NCI-H524 (cell line): ENCODE measurements at regions not wholly inside any gene's neighbourhood (a gene's known extent, or its start where the extent isn't known, plus 50 kb on each side); places are given as distances from the start of the nearest gene placed in this dataset.

Experiments
- DNase-seq, 2 experiments: peaks; one replicate each; lab custom pipeline; 2025; lab: John Stamatoyannopoulos, UW

DNA sequence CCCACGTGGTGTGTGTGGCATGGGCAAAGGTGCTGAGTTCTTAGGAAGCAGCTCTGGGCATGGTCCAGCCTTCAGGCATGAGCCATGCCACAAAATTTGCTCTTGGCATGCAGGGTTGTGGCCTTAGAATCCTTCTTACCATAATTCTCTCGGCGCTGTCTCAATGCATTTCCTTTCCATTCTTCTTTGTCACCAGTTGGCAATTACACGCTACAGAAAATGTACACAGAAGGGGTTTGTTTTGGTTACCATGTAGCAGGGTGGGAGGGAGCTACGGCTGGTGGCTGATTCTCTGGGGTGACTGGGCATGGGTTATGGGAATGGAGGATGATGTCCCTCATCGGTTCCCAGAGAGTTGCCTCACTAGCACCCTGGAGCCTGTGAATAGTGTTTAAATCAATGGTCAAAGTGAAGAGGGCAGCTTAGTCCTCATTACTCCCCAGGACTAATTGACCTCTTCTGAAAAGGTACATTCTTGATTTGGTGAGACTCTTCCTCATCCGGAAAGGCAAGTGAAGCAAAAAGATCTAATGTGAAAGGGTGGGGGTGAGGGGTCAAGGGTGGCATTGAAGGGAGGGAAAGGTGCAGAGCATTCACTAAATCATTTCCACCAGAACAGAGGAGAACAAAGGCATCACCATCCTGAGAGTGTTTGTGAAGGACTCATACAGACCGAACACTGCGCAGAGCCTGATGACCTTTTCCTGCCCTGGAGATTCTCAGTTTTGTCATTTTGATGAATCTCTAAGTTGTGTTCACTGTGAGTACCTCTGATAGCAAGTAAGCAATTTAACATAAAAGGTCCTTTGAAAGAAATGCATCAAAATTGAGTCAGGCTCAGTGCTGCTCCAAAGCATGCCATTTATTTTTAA, 199.8 kb upstream of the SFRP2 start:
- no peak for DNase-seq

DNA sequence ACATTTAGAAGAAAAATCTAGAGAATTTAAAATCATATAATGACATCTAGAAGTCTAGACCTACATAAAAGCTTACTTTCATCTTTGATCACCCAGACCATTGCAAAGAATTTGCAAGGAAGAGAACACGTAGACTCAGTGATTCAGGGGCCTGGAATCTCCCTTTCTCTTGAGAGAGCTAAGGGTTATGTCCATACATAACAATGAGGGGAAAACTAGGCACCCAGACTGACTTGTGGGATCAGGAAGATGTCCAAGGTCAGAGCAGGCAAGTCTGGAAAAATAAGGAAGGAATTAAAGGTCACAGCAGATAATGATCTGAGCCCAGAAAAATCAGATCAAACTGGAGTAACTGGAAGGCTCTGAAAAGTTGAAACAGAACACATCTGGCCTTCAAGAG, 198.4 kb upstream of the SFRP2 start:
- no peak for DNase-seq

DNA sequence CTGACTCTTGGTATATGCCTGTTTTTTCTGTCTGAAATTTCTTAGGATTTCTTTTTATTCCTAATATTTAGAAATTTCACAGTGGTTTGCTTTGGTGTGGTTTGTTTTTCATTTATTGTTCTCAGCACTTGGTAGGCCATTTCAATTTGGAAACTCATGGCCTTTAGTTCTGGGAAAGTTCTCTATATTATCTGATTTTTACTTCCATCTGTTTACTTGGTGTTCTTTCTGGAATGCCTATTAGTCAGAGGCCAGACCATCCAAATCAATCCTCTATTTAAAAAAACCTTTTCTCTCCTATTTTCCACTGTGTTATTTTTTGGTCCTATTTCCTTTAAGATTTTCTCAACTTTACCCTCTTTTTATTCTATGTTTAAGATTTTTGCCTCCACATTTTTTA, 188.1 kb upstream of the SFRP2 start:
- no peak for DNase-seq

- DNase-seq: no peak
Measured at GRCh38 chr4:153974452-153974851, 185.6 kb upstream of the SFRP2 start.

GRCh38 chr4:153973942-153974341, 185.1 kb upstream of the SFRP2 start:
- no peak for DNase-seq

- no peak for DNase-seq
Measured at GRCh38 chr4:153971899-153972298, 183.0 kb upstream of the SFRP2 start.

DNA sequence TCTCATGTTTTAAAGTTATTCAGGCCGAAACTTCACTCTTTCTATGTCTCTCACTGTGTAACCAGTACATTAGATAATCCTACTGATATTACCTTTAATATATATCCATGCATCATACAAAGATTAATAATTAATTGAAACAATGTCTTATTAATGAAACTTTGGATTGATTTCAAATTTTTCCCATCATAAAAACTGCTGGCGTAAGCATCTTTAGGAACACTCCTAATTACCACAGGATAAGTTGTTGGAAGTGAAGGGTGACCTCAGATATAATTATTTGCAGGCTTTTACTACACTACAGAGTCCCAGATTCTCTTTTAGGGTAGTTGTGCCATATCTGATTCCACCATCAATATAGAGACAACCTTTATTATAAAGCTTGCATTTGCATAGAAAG, 181.3 kb upstream of the SFRP2 start:
- no peak for DNase-seq

GRCh38 chr4:153969542-153969941, 180.7 kb upstream of the SFRP2 start:
- DNase-seq: no peak

DNA sequence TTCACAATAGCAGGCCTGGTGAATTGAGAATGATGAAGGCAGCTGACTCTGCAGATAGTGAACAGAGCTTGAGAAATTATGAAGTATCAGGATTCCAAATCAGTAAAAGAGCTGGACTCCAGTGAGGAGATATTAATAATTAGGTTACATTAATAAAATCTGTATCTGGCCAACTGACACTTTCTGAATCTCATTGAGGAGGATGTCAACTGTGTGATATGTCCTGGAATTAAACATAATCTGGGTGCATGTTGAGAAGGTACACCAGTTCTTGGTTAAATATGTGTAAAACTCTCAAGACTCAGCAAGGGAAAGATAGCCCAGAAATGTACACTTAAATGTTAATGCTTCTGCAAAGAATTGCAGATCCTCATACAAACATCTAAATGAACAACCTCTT, 177.8 kb upstream of the SFRP2 start:
- no peak for DNase-seq

DNA sequence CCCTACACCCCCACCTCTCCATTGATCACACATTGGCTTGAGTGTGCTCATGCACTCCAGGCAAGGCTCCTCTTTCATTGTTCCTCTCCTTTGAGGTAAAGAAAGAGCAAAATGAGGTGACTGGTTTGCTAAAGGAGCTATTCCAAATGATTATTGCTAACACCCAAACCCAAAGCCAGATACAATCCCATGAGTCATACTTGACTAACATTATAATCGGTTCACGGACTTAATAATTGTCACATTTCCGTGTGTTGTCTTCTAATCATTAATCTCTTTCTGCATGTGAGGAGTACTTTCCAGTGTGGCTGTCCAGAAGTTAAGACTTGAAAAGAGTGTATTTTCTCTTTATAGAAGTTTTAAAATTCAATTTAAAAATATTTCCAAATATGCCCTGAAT, 174.3 kb upstream of the SFRP2 start:
- DNase-seq: no peak

DNA sequence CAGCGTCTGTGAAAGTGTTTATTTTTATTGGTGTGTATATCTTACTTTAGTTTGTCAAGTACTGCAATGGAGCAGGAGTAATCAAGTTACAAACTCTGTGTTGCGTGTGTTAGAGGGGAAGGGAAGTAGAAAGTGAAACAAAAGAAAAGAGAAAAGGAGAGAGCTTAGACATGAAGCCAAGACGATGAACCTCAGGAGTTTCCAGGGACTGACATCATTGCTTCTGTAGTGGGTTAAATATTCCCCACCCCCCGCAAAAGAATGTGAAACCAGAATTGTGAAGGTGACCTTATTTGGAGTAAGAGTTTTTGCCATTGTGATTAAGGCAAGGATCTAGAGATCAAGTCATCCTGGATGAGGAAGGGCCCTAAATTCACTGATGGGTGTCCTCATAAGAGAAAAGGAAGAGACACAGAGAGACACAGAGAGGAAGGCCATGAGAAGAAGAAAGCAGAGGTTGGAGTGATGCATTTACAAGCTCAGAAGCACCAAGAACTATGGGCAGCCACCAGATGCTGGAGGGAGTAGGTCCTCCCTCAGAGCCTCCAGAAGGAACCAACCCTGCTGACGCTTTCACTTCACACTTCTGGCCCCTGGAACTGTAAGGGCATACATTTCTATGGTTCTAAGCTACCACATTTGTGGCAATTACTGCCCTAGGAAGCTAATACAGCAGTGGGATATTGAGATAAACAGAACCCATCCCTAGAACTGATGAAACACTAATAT, 173.6 kb upstream of the SFRP2 start:
- DNase-seq: no peak

DNA sequence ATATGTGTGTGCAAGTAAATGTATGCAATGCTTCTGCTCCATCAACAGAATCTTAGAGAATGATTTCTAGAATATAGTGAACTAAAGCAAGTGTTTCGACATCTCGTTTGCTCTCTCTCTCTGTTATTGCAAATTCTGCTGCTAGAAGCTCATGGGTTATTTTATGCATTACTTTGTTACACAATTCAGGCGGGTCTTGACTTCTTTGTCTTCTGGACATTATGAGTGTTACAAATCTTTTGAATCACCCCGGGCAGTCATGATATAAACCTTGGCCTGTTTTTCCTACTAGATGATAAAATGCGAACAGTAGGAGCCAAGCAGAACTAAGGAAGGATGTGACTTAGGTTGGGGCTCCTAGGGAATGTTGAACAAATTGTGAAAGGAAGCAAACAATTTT, 166.4 kb upstream of the SFRP2 start:
- no peak for DNase-seq

DNA sequence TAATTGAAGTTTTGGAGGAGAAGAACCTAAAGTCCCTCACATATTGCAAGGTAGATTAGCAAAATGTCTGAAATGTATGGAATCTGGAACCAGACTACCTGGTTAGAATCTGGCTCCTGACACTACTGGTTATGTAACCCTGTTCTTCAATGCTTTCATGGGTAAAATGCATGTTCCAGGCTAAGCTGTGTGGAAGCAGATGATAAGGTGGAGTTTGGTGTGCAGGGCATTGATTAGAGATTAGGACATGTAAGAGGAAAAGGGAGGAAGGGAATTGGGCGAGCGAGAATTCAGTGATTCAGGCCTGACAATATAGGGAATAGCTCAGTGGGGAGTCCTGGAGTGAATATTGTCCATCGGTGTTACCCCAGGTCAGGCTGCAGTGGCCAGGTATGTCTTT, 165.8 kb upstream of the SFRP2 start:
- DNase-seq: no peak

GRCh38 chr4:153950100-153950979, 161.5 kb upstream of the SFRP2 start:
- no peak for DNase-seq

DNA sequence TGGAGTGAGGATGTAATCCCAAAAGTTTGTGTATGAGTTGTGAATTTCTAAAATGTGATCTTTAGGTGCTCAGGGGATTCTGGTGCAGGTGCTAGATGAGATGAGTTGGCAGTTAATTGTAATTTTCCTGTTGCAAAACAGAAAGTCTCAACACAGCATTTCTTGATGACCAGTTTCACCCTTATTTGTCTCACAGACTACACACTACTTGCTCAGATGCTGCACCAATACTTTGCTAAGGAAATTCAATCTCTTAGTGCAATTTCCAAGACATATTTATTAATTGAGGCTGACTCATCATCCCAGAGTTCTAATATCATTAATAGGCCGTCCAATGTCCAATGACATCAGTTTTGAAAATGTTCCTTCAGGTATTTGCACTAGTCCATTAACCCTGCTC, 159.2 kb upstream of the SFRP2 start:
- no peak for DNase-seq

DNA sequence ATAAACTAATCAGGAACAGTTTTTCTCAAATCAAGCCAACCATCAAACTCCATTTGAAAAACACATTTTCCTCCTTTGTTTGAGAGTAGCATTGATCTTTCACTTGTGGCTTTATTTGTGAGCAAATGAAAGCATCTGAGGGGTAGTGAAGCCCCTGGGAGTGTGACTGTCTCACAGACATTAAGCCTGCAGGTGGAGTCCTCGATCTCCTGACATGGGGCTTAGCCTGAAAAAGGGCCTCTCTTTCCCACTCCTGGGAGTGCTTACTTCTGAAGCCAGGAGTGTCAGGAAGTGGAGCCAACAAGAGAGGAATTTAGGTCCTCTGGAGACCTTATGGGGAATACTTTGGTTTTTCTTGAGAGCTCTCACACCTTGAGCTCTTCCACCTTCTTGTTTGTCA, 158.2 kb upstream of the SFRP2 start:
- DNase-seq: no peak

DNA sequence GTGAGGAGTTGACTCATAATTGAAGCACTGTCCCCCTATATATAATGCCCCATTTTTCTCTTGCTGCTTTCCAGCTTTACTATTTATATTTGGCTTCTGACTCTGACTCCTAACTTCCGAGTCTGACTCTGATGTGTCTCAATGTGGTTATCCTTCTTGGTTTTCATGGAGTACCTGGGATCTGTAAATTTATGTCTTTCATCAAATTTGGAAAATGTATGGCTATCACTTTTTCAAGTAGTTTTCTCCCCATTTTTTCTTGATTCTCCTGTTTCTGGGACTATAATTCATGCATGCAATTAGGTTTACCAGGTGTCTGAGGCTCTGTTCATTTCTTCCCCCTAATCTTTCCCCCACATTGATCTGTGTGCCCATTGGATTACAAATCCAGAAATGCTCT, 156.8 kb upstream of the SFRP2 start:
- no peak for DNase-seq

- DNase-seq: no peak
Measured at GRCh38 chr4:153943738-153944415, 155.0 kb upstream of the SFRP2 start.

GRCh38 chr4:153940916-153941315, 152.0 kb upstream of the SFRP2 start:
- no peak for DNase-seq

DNA sequence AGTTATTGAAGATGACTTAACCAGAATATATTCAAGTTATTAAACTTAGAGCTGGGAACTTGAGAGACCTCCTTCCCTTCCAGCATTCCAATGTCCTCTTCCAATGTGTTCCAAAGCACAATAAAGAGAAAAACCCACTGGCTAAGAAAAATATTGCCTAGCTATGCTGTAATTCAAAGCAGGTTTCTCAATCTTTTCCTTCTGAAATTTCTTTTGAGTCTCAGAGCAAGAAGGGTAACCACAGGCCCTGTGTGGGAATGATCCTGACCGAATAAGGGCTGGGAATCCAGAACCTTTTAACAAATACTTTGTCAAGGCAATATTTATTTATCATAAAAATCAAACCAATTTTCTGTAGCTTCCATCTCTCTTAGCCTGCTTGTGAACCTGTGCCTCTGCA, 150.7 kb upstream of the SFRP2 start:
- no peak for DNase-seq

- no peak for DNase-seq
Measured at GRCh38 chr4:153938994-153939393, 150.1 kb upstream of the SFRP2 start.

- DNase-seq: no peak
Measured at GRCh38 chr4:153937289-153937688, 148.4 kb upstream of the SFRP2 start.
